ENCODE measurements at regions not wholly inside any gene's neighbourhood (a gene's known extent, or its start where the extent isn't known, plus 50 kb on each side); places are given as distances from the start of the nearest gene placed in this dataset.
A peak's percentile ranks its signal among the peaks of the same experiment; 100 is the strongest.
"Not testable (repeated sequence)": the region's sequence is repeated elsewhere in the genome, so short reads cannot be mapped to it uniquely, and the experiment has no call there.

DNA sequence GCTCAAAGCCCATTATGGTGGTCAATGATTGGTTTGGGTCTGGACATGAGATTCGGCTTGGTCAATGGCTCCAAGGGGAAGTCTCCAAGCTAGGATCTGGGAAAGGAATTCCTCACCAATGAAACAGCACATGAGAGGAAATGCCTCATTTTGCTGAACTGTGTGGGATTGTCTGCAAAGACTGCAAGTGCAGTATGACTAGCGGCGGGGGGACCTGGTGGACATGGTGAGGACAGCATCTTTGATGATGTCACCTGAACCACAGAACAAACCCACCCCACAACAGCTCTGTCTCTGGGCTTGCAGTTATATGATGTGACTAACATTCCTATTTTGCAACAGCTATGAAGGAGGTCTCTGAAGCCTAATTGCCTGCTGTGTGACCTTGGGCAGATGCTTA, 50.6 kb upstream of the NKD1 start:
- no peak for DNase-seq (ENCODE audit: low read depth in 2 of 3, low spot score in 2 of 3)

DNA sequence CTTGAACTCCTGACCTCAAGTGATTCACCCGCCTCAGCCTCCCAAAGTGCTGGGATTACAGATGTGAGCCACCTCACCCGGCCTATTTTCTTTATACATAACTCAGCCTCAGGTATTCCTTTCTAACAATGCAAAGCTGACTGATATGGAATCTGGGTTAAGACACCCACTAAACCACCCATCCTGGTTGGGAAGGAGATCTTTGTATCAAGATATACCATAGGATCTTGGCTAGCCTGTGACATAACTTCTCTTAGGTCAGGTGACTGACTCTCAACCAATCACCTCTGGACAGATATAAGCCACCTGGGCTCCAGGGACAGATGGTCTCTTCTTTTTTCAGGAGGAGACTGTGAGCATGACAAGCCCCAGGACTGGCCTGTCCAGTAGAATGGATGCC, 51.2 kb upstream of the NKD1 start:
- DNase-seq (ENCODE audit: low read depth in 2 of 3, low spot score in 2 of 3): no peak

DNA sequence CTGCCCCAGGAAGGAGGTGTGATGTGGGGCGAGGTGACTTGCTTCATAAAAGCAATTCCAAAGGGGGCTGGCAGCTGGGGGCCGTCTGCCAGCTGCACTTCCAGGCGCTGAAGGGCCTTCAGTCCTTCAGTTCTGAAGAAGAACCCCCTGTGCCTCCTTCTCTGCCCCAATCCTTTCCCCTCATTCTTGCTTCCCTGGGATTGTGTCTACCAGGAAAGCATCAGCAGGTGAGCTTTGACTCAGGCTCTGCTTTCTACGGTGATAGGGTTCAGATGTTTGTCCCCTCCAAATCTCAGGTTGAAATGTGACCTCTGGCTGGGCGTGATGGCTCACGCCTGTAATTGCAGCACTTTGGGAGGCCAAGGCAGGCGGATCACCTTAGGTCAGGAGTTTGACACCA, 52.5 kb upstream of the NKD1 start:
- no peak for DNase-seq (ENCODE audit: low read depth in 2 of 3, low spot score in 2 of 3)

DNA sequence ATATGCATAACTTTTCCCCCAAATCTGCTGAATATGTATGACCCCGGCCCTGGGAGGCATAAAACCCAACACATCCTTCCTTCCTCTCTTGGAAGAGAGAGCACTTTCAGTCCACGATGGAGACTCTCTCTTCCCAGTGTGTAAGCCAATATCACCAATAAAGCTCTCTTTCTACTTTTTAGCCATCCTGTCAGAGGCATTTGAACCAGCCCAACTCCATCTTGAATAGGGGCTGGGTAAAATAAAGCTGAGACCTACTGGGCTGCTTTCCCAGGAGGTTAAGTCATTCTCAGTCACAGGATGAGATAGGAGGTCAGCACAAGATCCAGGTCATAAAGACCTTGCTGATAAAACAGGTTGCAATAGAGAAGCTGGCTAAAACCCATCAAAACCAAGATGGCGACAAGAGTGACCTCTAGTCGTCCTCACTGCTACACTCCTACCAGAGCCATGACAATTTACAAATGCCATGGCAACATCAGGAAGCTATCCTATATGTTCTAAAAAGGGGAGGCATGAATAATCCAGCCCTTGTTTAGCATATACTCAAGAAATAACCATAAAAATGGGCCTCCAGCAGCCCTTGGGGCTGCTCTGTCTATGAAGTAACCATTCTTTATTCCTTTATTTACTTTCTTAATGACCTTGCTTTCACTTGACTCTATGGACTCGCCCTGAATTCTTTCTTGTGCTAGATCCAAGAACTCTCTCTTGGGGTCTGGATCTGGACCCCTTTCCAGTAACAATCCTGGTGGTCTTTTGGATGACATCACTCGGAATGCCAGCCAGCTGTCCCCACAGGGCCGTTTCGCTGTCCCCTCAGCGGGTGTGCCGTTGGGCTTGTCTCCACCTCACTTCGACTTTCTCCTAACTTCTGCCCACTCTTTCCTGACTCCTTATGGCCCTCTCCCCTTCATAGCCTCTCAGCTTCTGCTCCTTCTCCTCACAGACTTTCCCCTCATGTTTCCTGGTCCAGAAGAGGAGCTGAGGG, 53.4 kb upstream of the NKD1 start:
- no peak for DNase-seq (ENCODE audit: low read depth in 2 of 3, low spot score in 2 of 3)

DNA sequence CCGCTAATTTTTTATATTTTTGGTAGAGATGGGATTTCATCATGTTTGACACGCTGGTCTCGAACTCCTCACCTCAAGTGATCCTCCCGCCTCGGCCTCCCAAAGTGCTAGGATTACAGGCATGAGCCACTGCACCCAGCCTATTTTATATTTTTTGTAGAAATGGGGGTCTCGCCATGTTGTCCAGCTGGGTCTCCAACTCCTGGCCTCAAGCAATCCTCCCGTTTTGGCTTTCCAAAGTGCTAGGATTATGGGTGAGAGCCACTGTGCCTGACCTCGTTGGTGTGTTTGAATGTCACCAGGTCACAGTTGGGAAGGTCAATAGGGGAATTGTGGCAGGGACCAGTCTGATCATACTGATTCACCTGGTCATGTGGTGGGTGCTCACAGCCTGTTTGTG, 56.7 kb upstream of the NKD1 start:
- DNase-seq (ENCODE audit: low read depth in 2 of 3, low spot score in 2 of 3): no peak

DNA sequence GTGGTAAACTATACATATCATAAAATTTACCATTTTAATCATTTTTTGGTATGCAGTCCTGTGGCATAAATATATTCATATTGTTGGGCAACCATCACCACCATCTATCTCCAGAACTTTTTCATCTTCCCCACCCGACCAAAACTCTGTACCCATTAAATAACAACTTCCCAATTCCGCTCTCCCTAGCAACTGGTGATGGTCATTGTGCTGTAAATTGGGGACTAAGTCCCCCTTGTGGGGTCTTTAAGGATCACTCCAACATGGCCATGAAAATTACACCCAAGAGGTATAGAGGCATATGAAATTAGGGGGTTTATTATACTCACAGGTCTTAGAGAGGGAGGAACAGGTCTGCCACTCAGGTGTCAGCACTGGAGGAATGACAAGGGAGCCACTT, 57.4 kb upstream of the NKD1 start:
- no peak for DNase-seq (ENCODE audit: low read depth in 2 of 3, low spot score in 2 of 3)

DNA sequence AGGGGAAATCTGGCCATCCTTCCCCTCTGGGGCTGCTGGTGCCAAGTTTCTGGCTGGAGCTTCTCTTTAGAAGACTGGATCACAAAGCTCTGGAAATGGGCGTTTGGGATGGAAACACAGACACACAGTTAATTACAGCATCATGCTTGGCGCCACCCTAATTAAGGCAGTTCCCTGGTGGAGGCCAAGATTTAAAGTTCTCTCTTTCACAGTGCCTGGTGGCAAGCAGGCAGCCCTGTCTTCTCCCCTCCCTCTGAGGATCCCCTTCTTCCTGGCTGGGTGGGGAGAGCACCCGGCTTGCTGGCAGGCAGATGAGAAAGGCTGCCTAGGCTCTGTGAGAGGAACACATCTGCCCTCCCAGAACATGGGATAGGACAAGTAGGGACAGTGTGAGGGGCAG, 59.0 kb upstream of the NKD1 start:
- DNase-seq (ENCODE audit: low read depth in 2 of 3, low spot score in 2 of 3): no peak

DNA sequence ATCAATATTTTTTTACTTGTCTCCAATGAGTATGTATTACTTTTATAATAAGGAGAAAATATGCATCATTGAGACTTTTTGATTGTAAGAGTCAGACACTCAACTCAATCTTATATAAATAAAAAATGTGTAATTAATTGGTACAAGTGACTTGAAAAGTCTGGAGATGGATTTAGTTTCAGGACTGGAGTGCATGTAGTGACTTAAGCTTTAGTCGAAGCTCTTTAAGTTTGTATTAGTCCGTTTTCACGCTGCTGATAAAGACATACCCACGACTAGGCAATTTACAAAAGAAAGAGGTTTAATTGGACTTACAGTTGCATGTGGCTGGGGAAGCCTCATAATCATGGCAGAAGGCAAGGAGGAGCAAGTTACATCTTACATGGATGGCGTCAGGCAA, 60.7 kb upstream of the NKD1 start:
- DNase-seq (ENCODE audit: low read depth in 2 of 3, low spot score in 2 of 3): no peak

DNA sequence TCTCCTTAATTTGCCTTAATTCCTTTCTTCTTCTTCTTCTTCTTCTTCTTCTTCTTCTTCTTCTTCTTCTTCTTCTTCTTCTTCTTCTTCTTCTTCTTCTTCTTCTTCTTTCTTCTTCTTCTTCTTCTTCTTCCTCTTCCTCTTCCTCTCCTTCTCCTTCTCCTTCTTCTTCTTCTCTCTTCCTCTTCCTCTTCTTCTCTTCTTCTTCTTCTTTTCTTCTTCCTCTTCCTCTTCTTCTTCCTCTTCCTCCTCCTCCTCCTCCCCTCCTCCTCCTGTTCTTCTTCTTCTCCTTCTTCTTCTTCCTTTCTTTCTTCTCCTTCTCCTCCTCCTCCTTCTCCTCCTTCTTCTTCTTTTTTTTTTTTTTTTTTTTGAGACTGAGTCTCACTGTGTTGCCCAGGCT, 62.0 kb upstream of the NKD1 start:
- DNase-seq (ENCODE audit: low read depth in 2 of 3, low spot score in 2 of 3): not testable (repeated sequence)

DNA sequence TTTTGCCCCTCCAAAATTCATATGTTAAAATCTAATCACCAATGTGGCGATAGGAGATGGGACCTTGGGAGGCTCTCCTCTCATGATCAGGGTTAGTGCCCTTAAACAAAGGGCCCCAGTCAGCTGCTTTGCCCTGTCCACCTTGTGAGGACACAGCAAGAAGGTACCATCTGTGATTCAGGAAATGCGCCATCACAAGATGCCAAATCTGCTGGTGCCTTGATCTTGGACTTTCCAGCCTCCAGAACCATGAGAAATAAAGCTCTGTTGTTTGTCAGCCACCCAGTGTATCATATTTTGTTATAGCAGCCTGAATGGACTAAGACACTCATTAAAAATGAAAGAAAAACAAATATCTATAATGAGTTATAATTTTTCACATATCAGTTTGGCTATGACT, 63.0 kb upstream of the NKD1 start:
- no peak for DNase-seq (ENCODE audit: low read depth in 2 of 3, low spot score in 2 of 3)

DNA sequence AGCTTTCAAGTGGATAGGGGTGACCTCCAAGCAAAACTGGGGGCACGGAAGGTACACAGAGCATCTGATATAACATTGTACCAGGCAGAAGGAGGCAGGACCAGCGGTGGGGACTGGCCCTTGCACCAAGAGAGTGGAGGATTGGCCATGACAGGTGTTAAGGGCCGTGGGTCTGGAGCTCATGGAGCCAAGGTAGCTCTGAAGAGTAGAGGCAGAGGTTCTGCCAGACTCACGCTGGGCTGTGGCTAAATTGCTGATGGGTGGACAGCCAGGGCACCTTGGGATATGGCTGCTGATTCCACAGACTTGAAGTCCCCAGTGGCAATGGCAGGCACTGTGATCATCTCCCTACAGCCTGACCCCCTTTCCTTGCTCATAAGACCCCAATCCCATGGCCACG, 65.9 kb upstream of the NKD1 start:
- no peak for DNase-seq (ENCODE audit: low read depth in 2 of 3, low spot score in 2 of 3)

DNA sequence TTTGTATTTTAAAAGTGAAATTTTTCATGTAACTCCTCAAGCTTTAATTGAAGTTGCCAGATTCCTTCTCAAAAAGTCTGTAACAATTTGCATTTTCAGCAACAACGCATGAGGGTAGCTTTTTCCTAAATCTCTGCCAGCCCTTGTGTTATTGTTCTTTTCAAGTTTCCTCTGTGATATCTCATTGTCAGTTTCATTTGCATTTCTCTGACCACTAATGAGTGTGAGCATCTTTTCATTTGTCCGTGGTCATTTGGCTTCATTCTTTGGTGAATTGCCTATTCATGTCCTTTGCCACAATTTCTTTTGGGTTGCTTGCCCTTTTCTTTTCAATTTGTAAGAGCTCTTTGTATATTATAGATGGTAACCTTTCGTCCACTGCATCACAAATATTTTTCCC, 68.0 kb upstream of the NKD1 start:
- DNase-seq (ENCODE audit: low read depth in 2 of 3, low spot score in 2 of 3): no peak

DNA sequence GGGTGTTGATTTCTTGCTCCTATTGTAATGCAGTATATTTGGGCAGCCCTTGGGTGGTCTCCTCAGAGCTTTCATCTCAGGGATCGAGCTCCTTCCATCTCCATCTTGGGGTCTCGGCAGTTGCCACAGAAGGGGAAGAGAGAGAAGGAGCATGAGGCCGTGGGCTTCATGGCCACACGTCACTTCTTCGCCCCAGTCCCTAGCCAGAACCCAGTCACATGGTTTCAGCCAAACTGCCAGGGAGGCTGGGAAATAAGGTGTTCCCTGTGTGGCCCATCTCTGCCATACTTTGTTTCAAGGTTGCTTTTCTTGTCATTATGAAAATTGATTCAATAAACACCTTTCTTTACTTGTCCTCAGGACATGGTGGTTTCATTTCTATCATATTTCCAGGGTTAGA, 68.4 kb upstream of the NKD1 start:
- no peak for DNase-seq (ENCODE audit: low read depth in 2 of 3, low spot score in 2 of 3)

DNA sequence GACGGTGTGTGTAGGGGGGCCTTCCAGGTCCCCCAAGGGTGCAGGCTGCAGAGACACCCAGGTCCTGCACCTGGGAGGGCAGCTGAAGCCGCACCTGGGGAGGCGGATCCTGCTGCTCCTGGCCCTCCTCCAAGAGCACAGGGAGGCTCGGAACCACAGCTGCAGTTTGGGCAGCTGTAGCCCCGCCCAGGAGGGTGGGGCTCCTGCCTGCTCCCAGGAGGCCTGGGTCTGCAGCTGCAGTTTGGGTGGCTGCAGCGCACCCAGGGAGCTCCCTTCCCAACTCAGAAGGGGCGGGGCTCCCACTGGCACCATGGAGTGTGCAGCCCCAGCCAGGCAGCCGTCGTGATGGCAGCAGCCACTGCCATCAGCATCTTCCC, 69.4 kb upstream of the NKD1 start:
- no peak for DNase-seq (ENCODE audit: low read depth in 2 of 3, low spot score in 2 of 3)

DNA sequence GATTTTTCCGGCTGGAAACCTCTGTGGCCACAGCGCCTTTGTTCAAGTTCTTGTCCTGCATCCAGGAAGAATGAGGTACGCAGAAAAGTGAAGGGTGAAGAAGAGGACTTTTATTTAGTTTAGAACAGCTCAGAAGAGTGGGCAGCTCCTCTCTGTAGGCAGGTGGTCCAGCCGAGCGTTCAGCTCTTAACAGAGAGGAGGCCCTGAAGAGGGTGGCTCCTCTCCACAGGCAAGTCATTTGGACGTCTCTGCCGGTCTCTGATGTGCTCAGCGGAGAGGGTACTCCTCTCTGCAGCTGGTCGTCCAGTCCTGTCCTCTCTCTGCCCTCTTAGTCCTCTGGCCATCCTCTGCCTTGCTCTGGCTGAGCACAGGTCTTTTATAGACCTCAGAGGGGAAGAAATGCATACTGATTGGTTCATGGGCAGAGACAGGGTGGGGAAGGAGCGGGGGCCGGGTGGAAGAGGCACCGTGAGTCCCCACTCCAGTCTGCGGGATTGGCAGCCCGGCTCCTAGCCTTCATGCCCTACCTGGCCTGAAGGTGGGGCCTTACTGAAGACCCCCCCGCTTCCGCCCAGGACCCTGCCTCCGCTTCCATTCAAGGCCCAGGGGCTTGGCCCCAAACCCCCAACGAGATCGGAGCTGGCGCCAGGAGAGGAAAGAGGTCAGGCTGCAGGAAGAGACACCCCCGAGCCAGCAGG, 70.0 kb upstream of the NKD1 start:
- DNase-seq (ENCODE audit: low read depth in 2 of 3, low spot score in 2 of 3): no peak

DNA sequence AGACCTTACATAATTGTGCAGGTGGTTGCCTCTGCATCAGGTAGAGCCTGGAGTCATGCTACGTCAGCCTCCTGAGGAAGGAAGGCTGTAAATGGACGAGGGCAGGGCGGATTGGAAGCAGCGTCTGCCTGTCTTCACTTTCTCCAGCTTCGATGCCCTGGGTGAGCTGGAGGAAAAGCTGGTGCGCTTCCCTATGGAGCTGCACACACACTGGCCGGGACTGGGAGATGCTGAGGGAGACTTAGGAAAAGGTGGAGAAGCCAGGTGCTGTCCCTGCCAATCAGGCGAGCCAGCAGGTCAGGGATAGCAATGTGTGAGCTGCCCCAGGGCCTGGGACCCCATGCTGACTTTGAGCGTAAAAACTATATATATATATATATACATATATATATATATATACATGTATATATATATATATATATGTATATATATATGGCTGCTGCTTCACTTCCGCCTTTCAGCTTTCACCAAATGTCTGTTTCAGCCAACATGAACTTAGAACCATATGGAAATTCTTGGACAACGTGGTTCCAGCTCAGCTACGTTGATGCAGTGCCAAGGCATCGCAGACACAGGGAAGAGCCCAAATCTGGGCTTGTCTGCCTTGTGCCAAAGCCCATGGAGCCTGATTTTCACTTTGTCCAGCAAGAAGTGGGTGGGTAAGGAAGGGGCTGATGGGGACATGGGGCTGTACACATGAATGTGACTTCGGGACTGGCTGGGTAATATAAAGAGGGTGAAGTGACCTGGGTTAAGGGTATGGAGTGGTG, 71.5 kb upstream of the NKD1 start:
- no peak for DNase-seq (ENCODE audit: low read depth in 2 of 3, low spot score in 2 of 3)

DNA sequence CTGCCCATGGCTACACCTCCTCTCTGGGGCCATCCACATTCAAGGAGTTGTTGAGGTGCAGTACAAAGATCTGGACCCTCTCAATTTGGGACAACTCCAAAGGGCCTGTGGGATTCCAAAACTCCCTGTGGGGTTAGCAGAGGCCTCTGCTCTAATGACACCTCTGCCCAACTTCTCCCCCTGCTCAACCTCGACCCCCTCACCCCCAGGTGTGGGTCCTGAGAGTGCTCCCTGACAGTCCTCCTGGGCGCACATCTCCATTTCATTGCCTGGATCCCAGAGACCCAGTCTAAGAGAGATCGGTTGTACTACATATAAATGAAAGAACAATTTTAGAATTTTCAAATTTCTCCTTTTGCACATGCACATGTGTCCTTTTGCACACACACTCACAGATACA, 73.0 kb upstream of the NKD1 start:
- DNase-seq (ENCODE audit: low read depth in 2 of 3, low spot score in 2 of 3): no peak

DNA sequence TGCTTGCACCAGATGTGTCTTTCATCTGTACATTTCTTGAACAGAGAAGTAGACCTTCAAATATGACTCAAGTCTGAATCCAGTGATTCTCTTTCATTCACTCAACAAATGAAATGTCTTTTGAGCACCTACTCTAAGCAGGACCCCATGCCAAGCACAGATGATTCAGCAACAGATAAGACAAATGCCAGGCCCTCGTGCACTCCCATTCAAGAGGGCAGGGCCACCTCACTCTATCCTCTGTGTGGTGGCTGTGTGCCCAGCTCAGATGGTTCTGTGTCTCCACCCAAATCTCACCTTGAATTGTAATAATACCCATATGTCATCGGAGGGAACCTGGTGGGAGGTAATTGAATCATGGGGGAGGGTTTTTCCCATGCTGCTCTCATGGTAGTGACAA, 74.1 kb upstream of the NKD1 start:
- DNase-seq (ENCODE audit: low read depth in 2 of 3, low spot score in 2 of 3): no peak

DNA sequence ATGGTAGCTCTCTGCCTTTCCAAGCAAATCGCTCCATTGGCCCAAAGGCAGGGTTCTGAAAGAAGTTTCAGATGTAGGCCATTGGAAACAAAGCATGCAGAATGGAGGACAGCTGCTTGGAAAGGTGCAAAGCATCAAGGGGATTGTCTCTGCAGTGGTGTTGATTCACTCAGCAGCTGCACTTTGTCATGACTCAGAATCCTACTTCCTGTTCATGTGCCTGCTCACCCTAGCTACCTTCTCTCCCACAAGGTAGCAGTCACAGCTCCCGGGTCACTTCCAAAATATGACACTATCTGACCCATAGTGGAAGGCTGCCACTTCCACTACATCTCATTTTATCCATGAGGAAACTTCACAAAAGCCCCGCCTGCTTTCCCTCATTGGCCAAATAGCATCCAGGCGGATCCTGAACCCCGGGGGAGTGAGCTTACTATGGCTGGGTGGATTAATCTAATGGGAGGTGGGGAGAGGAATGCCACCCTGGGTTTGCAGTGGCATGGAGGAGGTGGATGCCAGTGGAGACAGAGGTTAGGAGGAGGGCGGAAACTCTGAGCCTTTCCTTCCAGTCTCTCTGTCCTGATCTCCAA, 74.7 kb upstream of the NKD1 start:
- DNase-seq (ENCODE audit: low read depth in 2 of 3, low spot score in 2 of 3): peak in 1 of 3 donors; percentile 22

DNA sequence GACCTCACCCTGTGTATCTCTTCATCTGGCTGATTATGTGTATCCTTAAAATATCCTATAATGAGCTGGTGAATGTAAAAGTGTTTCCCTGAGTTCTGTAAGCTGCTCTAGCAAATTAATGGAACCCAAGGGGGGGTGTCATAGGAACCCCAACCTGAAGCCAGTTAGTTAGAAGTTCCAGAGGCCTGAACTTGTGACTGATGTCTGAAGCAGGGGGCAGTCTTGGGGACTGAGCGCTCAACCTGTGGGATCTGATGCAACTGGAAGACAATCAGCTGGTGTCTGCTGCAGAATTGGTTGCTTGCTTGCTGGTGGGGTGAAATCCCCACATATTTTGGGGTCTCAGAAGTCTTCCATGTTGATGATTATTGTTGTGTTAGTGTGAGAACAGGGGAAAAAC, 75.7 kb upstream of the NKD1 start:
- DNase-seq (ENCODE audit: low read depth in 2 of 3, low spot score in 2 of 3): no peak

DNA sequence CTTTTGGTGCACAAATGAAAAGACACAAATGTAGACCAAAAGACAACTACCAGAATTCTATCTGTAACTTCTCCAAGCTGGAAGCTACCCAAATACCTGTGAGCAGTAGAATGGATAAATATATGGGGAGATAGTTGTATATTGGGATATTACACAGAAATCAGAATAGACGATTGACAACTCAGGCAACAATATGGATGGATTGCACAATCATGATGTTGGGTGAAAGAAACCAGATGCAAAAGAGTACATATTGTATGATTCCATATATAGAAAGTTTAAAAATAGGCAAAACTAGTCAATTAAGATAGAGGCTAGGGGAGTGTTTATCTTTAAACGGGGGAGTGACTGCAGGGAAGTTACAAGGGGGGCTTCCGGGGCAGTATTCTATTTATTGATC, 77.5 kb upstream of the NKD1 start:
- no peak for DNase-seq (ENCODE audit: low read depth in 2 of 3, low spot score in 2 of 3)

Data from hematopoietic multipotent progenitor cell (in vitro differentiated cells).